KMS-11 (cell line): ENCODE measurements at regions not wholly inside any gene's neighbourhood (a gene's known extent, or its start where the extent isn't known, plus 50 kb on each side); places are given as distances from the start of the nearest gene placed in this dataset.

Source experiments
- H2AFZ ChIP-seq: fragments of 200-600 bp; sonication (generic); 2 replicates; pipeline ENCODE4 v1.6.1; 2016; ENCODE audit warnings: antibody characterized with exemption, mixed run types, low read depth
- H3K27ac ChIP-seq: fragments of 200-600 bp; sonication (generic); 2 replicates; pipeline ENCODE4 v1.6.1; 2016; ENCODE audit warnings: mild to moderate bottlenecking, mixed run types
- H3K27me3 ChIP-seq: fragments of 200-600 bp; sonication (generic); 2 replicates; pipeline ENCODE4 v1.6.1; 2017; ENCODE audit warnings: mild to moderate bottlenecking, low read depth, mixed run types, moderate library complexity; ENCODE audit not compliant: insufficient read depth
- H3K36me3 ChIP-seq: fragments of 200-600 bp; sonication (generic); 2 replicates; pipeline ENCODE4 v1.6.1; 2017; ENCODE audit warnings: mild to moderate bottlenecking, mixed run types; ENCODE audit not compliant: insufficient read depth
- H3K4me1 ChIP-seq: fragments of 200-600 bp; sonication (generic); 2 replicates; pipeline ENCODE4 v1.6.1; 2016; ENCODE audit warnings: mild to moderate bottlenecking, low read depth, mixed run types; ENCODE audit not compliant: poor library complexity, severe bottlenecking
- H3K4me2 ChIP-seq: fragments of 200-600 bp; sonication (generic); 2 replicates; pipeline ENCODE4 v1.7.0; 2016; ENCODE audit warnings: mild to moderate bottlenecking, mixed run types
- H3K4me3 ChIP-seq: fragments of 200-600 bp; sonication (generic); IDR thresholded peaks from 2 replicates; pipeline ENCODE4 v1.6.1; 2017; ENCODE audit warnings: low read depth, low read length, mixed read lengths; ENCODE audit not compliant: insufficient read depth
- H3K79me2 ChIP-seq: fragments of 200-600 bp; sonication (generic); 2 replicates; pipeline ENCODE4 v1.6.1; 2016; ENCODE audit warnings: low read depth, mixed run types; ENCODE audit not compliant: insufficient read depth
- H3K9ac ChIP-seq: fragments of 200-600 bp; sonication (generic); 2 replicates; pipeline ENCODE4 v1.6.1; 2016; ENCODE audit warnings: mild to moderate bottlenecking, mixed run types
- H4K20me1 ChIP-seq: fragments of 200-600 bp; sonication (generic); 2 replicates; pipeline ENCODE4 v1.6.1; 2016; ENCODE audit warnings: mild to moderate bottlenecking, mixed run types; ENCODE audit not compliant: insufficient read depth
- CTCF ChIP-seq: fragments of 200-600 bp; sonication (generic); conservative IDR thresholded peaks from 2 replicates; pipeline ENCODE4 v1.6.1; 2017; ENCODE audit warnings: low read depth, mild to moderate bottlenecking, antibody characterized with exemption, low read length, moderate library complexity, mixed read lengths

GRCh38 chr5:67515020-67515689 is 318.6 kb upstream of the CD180 start:
- no peaks in the 10 kb centered on the region for H3K4me1 ChIP-seq
- no peak overlapping the region for H3K9ac ChIP-seq
- no peak overlapping the region for H2AFZ ChIP-seq
- no peaks in the 10 kb centered on the region for H3K79me2 ChIP-seq
- H4K20me1 ChIP-seq, result no peaks in the 10 kb centered on the region
- H3K4me2 ChIP-seq, result no peak overlapping the region
- TF ChIP-seq CTCF, result no peak
- H3K4me3 ChIP-seq, result no peak overlapping the region
- H3K27ac ChIP-seq, result no peak overlapping the region
- H3K27me3 ChIP-seq, result no peaks in the 10 kb centered on the region
- H3K36me3 ChIP-seq, result no peaks in the 10 kb centered on the region

GRCh38 chr5:67512758-67513157 is 316.2 kb upstream of the CD180 start:
- Histone ChIP-seq H3K36me3 (no peaks in the 10 kb centered on the region), H4K20me1 (no peaks in the 10 kb centered on the region), H2AFZ (no peak overlapping the region), H3K4me2 (no peak overlapping the region), H3K27me3 (no peaks in the 10 kb centered on the region), H3K4me1 (no peaks in the 10 kb centered on the region), H3K79me2 (no peaks in the 10 kb centered on the region), H3K4me3 (no peak overlapping the region), H3K27ac (no peak overlapping the region), H3K9ac (no peak overlapping the region)
- no peak for TF ChIP-seq CTCF

GRCh38 chr5:67511911-67512310 is 315.3 kb upstream of the CD180 start:
- no peak overlapping the region for H2AFZ ChIP-seq
- no peak for TF ChIP-seq CTCF
- no peaks in the 10 kb centered on the region for H3K27me3 ChIP-seq

GRCh38 chr5:67510204-67510603 is 313.6 kb upstream of the CD180 start:
- Histone ChIP-seq H3K4me2 (no peak overlapping the region), H3K9ac (no peak overlapping the region), H3K27me3 (no peaks in the 10 kb centered on the region), H3K79me2 (no peaks in the 10 kb centered on the region), H3K36me3 (no peaks in the 10 kb centered on the region), H3K27ac (no peak overlapping the region), H2AFZ (no peak overlapping the region), H3K4me3 (no peak overlapping the region), H3K4me1 (no peaks in the 10 kb centered on the region), H4K20me1 (no peaks in the 10 kb centered on the region)
- TF ChIP-seq CTCF, result no peak

More at GRCh38 chr5:67511911-67512310, 315.3 kb upstream of the CD180 start:
- Histone ChIP-seq H3K4me1 (no peaks in the 10 kb centered on the region), H3K9ac (no peak overlapping the region), H4K20me1 (no peaks in the 10 kb centered on the region), H3K36me3 (no peaks in the 10 kb centered on the region), H3K79me2 (no peaks in the 10 kb centered on the region), H3K4me3 (no peak overlapping the region), H3K4me2 (no peak overlapping the region), H3K27ac (no peak overlapping the region)
